ENCODE measurements at regions not wholly inside any gene's neighbourhood (a gene's known extent, or its start where the extent isn't known, plus 50 kb on each side); places are given as distances from the start of the nearest gene placed in this dataset.

DNA sequence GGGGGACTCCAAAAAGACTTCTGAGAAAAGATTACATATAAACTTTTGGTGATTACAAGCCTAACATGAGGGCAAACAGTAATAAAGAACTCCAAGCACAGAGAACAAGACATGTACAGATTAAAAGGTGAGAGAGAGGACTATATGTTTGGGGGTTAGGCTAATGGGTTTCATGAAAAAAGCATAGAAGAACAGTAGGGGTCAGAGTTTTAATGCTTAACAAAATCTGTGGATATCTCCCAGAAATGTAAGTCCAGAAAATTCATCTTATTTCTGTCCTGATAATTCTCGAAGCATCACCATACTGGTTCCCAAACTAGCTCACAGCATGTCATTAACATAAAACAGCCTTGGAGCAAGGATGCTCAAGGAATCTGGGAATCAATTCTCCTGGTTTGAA, 137.2 kb downstream of the ARRDC3 start:
- Histone ChIP-seq H3K4me3 (no peak overlapping the region), H3K27ac (peak overlapping the region in 2 of 12 donors; percentile 39 to 66), H3K4me1 (peaks cover 0 to 11% (median 3%) of the 10 kb centered on the region in 12 donors), H3K9me3 (peaks cover 0 to 32% (median 14%) of the 10 kb centered on the region in 12 donors), H3K36me3 (no peaks in the 10 kb centered on the region), H3K27me3 (no peaks in the 10 kb centered on the region)
- 76 to 96% (median 89%) methylated on average over 1 of the region's 1 CpG for WGBS, 4 donors
- no peak for DNase-seq
- ATAC-seq: no peak
- TF ChIP-seq POLR2A (IDR thresholded peaks at IDR 0.05): no peak
- TF ChIP-seq, protein P1, sequence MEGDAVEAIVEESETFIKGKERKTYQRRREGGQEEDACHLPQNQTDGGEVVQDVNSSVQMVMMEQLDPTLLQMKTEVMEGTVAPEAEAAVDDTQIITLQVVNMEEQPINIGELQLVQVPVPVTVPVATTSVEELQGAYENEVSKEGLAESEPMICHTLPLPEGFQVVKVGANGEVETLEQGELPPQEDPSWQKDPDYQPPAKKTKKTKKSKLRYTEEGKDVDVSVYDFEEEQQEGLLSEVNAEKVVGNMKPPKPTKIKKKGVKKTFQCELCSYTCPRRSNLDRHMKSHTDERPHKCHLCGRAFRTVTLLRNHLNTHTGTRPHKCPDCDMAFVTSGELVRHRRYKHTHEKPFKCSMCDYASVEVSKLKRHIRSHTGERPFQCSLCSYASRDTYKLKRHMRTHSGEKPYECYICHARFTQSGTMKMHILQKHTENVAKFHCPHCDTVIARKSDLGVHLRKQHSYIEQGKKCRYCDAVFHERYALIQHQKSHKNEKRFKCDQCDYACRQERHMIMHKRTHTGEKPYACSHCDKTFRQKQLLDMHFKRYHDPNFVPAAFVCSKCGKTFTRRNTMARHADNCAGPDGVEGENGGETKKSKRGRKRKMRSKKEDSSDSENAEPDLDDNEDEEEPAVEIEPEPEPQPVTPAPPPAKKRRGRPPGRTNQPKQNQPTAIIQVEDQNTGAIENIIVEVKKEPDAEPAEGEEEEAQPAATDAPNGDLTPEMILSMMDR (IDR thresholded peaks at IDR 0.05): no peak
- intact Hi-C loops (cut with DNase I): loop anchor here in 1 of 10 donors (10.0 kb wide), 1 partner anchor 69 kb away; no protein-coding TSS in a partner anchor

DNA sequence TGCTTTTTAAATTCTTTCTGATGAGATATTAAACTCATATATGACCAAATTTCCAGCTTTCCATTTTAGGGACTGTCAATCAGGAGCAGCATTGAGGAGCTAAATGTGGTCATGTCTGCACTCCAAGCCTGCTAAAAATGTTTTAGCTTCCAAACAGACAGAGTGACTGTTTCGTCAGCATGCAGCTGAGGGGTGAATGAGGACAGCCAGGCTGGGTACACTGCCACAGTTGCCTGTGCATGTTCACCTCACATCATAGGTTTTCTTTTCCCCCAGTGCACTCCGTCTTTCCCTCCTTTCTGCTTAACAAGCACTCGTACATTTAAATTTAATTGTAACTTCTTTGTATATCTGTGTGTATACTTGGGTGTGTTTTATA, 138.1 kb downstream of the ARRDC3 start:
- TF ChIP-seq, protein P1 (IDR thresholded peaks at IDR 0.05): no peak
- TF ChIP-seq POLR2A (IDR thresholded peaks at IDR 0.05): no peak
- Histone ChIP-seq H3K36me3 (no peaks in the 10 kb centered on the region), H3K27me3 (no peaks in the 10 kb centered on the region), H3K27ac (peak overlapping the region in 9 of 12 donors; percentile 11 to 70 (median 64)), H3K4me1 (peaks cover 0 to 11% (median 3%) of the 10 kb centered on the region in 12 donors), H3K4me3 (no peak overlapping the region), H3K9me3 (peaks cover 0 to 24% (median 14%) of the 10 kb centered on the region in 12 donors)
- WGBS, 4 donors: 28 to 35% (median 32%) methylated on average over 3 of the region's 3 CpGs
- intact Hi-C loops (cut with DNase I): loop anchor here in 1 of 10 donors (10.0 kb wide), 1 partner anchor 70 kb away; no protein-coding TSS in a partner anchor
- peak in 4 of 5 donors; percentile 48 to 69 (median 55) for DNase-seq
- ATAC-seq: peak; percentile 97 to 99 (median 99)

DNA sequence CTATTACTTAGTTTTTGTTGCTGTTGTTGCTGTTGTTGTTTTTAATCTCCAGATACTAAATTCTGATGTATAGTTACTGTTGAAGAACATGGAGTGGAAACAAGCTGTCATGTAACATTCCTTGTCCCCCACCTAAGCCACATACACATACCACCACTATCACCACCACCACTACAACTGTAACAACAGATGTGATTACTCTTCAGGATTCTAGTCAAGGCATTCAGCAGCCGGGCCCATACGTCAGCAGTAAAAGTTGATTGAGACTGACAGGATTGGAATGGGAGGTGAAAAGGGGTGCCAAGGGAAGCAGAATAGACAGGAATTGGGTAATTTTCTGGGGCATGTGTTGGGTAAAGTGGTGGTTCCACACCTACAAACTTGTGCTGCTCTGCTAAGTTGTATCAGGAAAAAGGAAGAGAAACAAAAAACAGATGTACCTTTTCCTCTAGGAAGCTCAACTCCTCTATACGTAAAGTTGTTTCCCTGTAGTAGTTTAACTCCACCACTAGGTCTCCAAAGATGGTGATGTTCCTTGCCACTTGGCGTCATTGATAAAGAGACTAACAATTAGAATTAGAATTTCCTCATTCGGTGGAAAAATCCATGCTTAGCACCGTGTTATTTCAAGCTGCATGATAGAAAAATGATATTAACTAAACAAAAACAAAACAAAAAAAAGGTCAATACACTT, 138.6 kb downstream of the ARRDC3 start:
- Histone ChIP-seq H3K9me3 (peaks cover 0 to 19% (median 13%) of the 10 kb centered on the region in 12 donors), H3K36me3 (no peaks in the 10 kb centered on the region), H3K27me3 (no peaks in the 10 kb centered on the region), H3K4me3 (no peak overlapping the region), H3K27ac (peak overlapping the region in 11 of 12 donors; percentile 11 to 70 (median 60)), H3K4me1 (peaks cover 0 to 11% (median 3%) of the 10 kb centered on the region in 12 donors)
- intact Hi-C loops (cut with DNase I): loop anchor here in 1 of 10 donors (10.0 kb wide), 1 partner anchor 70 kb away; no protein-coding TSS in a partner anchor
- DNase-seq (no peak), ATAC-seq (peak; percentile 40 to 56 (median 48))
- WGBS, 4 donors: 51 to 60% (median 55%) methylated on average over 6 of the region's 6 CpGs
- TF ChIP-seq, protein P1 (IDR thresholded peaks at IDR 0.05): no peak

DNA sequence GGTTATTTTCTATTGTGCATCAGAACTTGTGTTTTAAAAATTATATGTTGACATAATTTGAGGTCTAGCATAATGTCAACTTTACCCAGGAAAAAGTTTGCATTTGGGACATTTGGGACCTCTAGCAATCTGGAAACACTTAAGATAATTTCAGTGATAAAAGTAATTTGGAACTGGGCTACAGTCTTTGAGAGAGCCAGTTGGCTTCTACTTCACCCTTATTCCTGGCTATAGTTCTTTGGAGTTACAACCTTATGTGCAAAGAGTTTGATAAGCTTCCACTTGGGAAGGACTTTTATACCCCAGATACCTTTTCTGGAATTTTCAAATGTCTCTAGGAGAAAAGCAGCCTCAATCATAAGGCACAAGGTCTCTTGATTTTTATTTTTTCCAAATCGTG, 139.3 kb downstream of the ARRDC3 start:
- H3K4me3 ChIP-seq: no peak overlapping the region
- peaks cover 0 to 19% (median 13%) of the 10 kb centered on the region in 12 donors for H3K9me3 ChIP-seq
- DNase-seq: no peak
- peaks cover 0 to 11% (median 3%) of the 10 kb centered on the region in 12 donors for H3K4me1 ChIP-seq
- intact Hi-C loops (cut with DNase I): loop anchor here in 1 of 10 donors (10.0 kb wide), 1 partner anchor 71 kb away; no protein-coding TSS in a partner anchor
- H3K36me3 ChIP-seq: no peaks in the 10 kb centered on the region
- WGBS, 4 donors: 63 to 82% (median 75%) methylated on average over 1 of the region's 1 CpG
- ATAC-seq: no peak
- H3K27me3 ChIP-seq: no peaks in the 10 kb centered on the region
- TF ChIP-seq, protein P1 (IDR thresholded peaks at IDR 0.05): no peak
- no peak for TF ChIP-seq POLR2A (IDR thresholded peaks at IDR 0.05)
- peak overlapping the region in 4 of 12 donors; percentile 11 to 68 (median 52) for H3K27ac ChIP-seq

Data from heart left ventricle (tissue), 16 donors.